Breast epithelium (tissue), 3 donors: ENCODE measurements at regions not wholly inside any gene's neighbourhood (a gene's known extent, or its start where the extent isn't known, plus 50 kb on each side); places are given as distances from the start of the nearest gene placed in this dataset.
"Not testable (repeated sequence)": the region's sequence is repeated elsewhere in the genome, so short reads cannot be mapped to it uniquely, and the experiment has no call there.

Experiments used
- POLR2A ChIP-seq: fragments of 450-650 bp; IDR thresholded peaks from one replicate; pipeline ENCODE4 v1.6.1; 2016; ENCODE audit warnings: antibody characterized with exemption, mild to moderate bottlenecking, moderate library complexity
- POLR2AphosphoS5 ChIP-seq, 3 donors: sonication (generic); formaldehyde crosslinking; IDR thresholded peaks; one replicate each; pipeline ENCODE4 v1.6.1; 2017; ENCODE audit warnings: antibody characterized with exemption in 3 of 3
- TF ChIP-seq, protein P1 (sequence below), 3 donors: fragments of 450-650 bp; IDR thresholded peaks; one replicate each; pipeline ENCODE4 v1.5.1; 2016 to 2017; ENCODE audit warnings: antibody characterized with exemption in 3 of 3, mild to moderate bottlenecking in 3 of 3, moderate library complexity in 3 of 3

DNA sequence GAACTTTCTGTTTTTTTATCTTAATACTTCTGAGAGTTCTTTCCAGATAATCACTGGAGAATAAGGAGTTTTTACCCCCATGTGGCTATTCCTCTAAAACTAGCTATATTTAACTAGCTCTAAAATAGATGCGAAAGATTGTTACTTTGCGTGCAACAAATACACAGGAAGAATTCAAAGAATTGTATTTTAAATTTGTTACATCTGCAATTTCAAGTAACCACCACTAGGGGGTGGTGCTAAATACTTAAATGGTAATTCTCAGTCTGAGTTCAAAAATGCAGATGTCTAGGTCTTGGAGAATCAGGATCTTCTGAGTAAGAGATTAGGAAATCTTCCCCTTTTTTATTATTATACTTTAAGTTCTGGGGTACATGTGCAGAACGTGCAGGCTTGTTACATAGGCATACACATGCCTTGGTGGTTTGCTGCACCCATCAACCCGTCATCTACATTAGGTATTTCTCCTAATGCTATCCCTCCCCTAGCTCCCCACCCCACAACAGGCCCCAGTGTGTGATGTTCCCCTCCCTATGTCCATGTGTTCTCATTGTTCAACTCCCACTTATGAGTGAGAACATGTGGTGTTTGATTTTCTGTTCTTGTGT, 346.9 kb downstream of the GOLGA6L6 start:
- TF ChIP-seq, protein P1, sequence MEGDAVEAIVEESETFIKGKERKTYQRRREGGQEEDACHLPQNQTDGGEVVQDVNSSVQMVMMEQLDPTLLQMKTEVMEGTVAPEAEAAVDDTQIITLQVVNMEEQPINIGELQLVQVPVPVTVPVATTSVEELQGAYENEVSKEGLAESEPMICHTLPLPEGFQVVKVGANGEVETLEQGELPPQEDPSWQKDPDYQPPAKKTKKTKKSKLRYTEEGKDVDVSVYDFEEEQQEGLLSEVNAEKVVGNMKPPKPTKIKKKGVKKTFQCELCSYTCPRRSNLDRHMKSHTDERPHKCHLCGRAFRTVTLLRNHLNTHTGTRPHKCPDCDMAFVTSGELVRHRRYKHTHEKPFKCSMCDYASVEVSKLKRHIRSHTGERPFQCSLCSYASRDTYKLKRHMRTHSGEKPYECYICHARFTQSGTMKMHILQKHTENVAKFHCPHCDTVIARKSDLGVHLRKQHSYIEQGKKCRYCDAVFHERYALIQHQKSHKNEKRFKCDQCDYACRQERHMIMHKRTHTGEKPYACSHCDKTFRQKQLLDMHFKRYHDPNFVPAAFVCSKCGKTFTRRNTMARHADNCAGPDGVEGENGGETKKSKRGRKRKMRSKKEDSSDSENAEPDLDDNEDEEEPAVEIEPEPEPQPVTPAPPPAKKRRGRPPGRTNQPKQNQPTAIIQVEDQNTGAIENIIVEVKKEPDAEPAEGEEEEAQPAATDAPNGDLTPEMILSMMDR (IDR thresholded peaks at IDR 0.05) = not testable (repeated sequence)
- not testable (repeated sequence) for TF ChIP-seq POLR2AphosphoS5 (IDR thresholded peaks at IDR 0.05); POLR2A
